ENCODE measurements at regions not wholly inside any gene's neighbourhood (a gene's known extent, or its start where the extent isn't known, plus 50 kb on each side); places are given as distances from the start of the nearest gene placed in this dataset.

DNA sequence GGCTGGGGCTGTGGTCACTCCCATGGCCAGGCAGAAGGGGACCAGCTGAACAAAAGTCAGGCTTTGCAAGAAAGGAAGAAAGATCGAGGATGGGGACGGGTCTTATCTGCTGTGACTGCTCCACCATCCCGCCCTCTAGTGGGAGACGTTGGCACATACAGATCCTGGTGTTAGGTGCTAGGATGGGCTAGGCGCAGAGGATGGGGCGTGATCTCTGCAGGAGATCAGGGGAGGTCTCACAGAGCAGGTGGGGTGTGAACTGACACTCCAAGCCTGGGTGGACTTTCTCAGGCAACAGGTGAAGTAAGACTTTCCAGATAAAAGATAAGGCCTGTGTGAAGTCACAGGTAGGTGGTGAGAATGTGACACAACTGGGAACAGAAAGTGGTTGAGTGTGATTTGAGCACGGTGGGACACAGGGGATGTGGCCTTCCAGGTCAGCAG is 141.9 kb upstream of the SMAD3 start:
- peak; percentile 82 for DNase-seq (ENCODE audit: low spot score)
- peaks cover 12% of the 10 kb centered on the region for H3K4me1 Mint-ChIP-seq
- no peak overlapping the region for H3K4me3 Mint-ChIP-seq
- no peak overlapping the region for H3K27ac Mint-ChIP-seq
- no peaks in the 10 kb centered on the region for H3K36me3 Mint-ChIP-seq
- ChIA-PET POLR2A (no interaction called here), CTCF (interaction anchor here (0.5 to 2.9 kb wide), 16 partner anchors 8 to 381 kb away, joined by 3 to 16 read pairs (median 4); no protein-coding TSS in a partner anchor)
- ATAC-seq, result peak; percentile 99
- H3K27me3 Mint-ChIP-seq (ENCODE audit: low read depth), result peaks cover 3% of the 10 kb centered on the region; the same call in 1 of the 2 replicates
- TF ChIP-seq SOX15 (CRISPR knock-in tag; IDR thresholded peaks at IDR 0.05), result no peak
- TF ChIP-seq, protein P1, sequence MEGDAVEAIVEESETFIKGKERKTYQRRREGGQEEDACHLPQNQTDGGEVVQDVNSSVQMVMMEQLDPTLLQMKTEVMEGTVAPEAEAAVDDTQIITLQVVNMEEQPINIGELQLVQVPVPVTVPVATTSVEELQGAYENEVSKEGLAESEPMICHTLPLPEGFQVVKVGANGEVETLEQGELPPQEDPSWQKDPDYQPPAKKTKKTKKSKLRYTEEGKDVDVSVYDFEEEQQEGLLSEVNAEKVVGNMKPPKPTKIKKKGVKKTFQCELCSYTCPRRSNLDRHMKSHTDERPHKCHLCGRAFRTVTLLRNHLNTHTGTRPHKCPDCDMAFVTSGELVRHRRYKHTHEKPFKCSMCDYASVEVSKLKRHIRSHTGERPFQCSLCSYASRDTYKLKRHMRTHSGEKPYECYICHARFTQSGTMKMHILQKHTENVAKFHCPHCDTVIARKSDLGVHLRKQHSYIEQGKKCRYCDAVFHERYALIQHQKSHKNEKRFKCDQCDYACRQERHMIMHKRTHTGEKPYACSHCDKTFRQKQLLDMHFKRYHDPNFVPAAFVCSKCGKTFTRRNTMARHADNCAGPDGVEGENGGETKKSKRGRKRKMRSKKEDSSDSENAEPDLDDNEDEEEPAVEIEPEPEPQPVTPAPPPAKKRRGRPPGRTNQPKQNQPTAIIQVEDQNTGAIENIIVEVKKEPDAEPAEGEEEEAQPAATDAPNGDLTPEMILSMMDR (IDR thresholded peaks at IDR 0.05), result peak; percentile 53; the same call in 1 of the 2 replicates
- peaks cover 2% of the 10 kb centered on the region for H3K9me3 Mint-ChIP-seq

DNA sequence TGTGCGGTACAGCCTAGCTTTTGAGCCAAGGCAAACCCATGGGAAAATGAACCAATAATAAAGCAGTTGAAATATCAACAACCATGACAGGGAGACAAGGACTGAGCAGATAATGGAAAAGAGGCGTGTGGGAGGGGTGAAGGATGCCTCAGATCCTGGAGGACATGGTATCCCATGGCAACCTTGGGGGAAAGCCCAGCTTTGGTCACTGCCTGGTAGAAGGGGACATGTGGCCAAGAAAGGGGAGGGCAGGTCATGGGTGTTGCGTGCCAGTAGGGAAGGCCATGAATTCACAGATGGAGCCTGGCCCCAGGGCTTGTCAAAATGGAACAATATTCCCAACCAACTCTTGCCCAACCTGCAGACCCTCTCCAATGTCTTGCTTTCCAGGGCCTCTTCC is 140.5 kb upstream of the SMAD3 start:
- H3K4me3 Mint-ChIP-seq, result no peak overlapping the region
- no peaks in the 10 kb centered on the region for H3K9me3 Mint-ChIP-seq
- DNase-seq (ENCODE audit: low spot score), result no peak

DNA sequence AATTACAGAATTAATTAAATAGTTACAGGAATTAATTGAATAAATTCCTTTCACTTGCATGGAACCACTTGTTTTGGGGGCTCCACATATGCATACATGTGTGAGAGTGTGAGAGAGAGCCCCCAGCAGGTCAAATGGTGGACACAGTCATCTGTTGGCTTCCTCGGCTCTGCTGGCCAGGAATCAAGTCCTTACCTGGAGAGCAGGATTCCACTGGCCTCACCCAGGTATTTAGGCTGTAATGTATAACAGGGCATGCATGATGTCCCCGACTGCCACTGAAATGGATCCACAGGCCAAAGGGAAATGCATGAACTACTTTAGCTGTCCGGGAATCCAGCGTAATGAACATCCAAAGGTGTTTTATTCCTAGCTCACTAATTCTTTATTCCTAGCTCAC is 139.7 kb upstream of the SMAD3 start:
- Mint-ChIP-seq H3K9me3 (no peaks in the 10 kb centered on the region), H3K4me3 (no peak overlapping the region), H3K27me3 (ENCODE audit: low read depth) (peaks cover 3% of the 10 kb centered on the region; the same call in 1 of the 2 replicates), H3K27ac (no peak overlapping the region), H3K4me1 (peaks cover 13% of the 10 kb centered on the region), H3K36me3 (no peaks in the 10 kb centered on the region)
- DNase-seq (ENCODE audit: low spot score) (no peak), ATAC-seq (no peak)
- CTCF ChIA-PET, result interaction anchor here (0.7 kb wide), 1 partner anchor 218 kb away, joined by 4 read pairs; no protein-coding TSS in a partner anchor
- TF ChIP-seq TP53 (CRISPR knock-in tag; IDR thresholded peaks at IDR 0.05) (no peak), CBFB (CRISPR knock-in tag; IDR thresholded peaks at IDR 0.05; ENCODE audit: low read depth) (no peak), RELA (CRISPR knock-in tag; IDR thresholded peaks at IDR 0.05; ENCODE audit: borderline replicate concordance) (no peak), CREB1 (CRISPR knock-in tag; IDR thresholded peaks at IDR 0.05) (no peak), SOX15 (CRISPR knock-in tag; IDR thresholded peaks at IDR 0.05) (no peak), SMAD4 (CRISPR knock-in tag; IDR thresholded peaks at IDR 0.05) (no peak), ZNF263 (CRISPR knock-in tag; IDR thresholded peaks at IDR 0.05; ENCODE audit: low read depth) (no peak), EMX1 (CRISPR knock-in tag; IDR thresholded peaks at IDR 0.05) (no peak)
- TF ChIP-seq, protein P2, sequence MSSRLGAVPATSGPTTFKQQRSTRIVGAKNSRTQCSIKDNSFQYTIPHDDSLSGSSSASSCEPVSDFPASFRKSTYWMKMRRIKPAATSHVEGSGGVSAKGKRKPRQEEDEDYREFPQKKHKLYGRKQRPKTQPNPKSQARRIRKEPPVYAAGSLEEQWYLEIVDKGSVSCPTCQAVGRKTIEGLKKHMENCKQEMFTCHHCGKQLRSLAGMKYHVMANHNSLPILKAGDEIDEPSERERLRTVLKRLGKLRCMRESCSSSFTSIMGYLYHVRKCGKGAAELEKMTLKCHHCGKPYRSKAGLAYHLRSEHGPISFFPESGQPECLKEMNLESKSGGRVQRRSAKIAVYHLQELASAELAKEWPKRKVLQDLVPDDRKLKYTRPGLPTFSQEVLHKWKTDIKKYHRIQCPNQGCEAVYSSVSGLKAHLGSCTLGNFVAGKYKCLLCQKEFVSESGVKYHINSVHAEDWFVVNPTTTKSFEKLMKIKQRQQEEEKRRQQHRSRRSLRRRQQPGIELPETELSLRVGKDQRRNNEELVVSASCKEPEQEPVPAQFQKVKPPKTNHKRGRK (CRISPR knock-in tag; IDR thresholded peaks at IDR 0.05; ENCODE audit: borderline replicate concordance), result no peak
- TF ChIP-seq, protein P3, sequence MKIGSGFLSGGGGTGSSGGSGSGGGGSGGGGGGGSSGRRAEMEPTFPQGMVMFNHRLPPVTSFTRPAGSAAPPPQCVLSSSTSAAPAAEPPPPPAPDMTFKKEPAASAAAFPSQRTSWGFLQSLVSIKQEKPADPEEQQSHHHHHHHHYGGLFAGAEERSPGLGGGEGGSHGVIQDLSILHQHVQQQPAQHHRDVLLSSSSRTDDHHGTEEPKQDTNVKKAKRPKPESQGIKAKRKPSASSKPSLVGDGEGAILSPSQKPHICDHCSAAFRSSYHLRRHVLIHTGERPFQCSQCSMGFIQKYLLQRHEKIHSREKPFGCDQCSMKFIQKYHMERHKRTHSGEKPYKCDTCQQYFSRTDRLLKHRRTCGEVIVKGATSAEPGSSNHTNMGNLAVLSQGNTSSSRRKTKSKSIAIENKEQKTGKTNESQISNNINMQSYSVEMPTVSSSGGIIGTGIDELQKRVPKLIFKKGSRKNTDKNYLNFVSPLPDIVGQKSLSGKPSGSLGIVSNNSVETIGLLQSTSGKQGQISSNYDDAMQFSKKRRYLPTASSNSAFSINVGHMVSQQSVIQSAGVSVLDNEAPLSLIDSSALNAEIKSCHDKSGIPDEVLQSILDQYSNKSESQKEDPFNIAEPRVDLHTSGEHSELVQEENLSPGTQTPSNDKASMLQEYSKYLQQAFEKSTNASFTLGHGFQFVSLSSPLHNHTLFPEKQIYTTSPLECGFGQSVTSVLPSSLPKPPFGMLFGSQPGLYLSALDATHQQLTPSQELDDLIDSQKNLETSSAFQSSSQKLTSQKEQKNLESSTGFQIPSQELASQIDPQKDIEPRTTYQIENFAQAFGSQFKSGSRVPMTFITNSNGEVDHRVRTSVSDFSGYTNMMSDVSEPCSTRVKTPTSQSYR (CRISPR knock-in tag; IDR thresholded peaks at IDR 0.05), result no peak
- POLR2A ChIA-PET, result no interaction called here

More for the DNA sequence above, 140.5 kb upstream of the SMAD3 start:
- CTCF ChIA-PET, result no interaction called here
- no peak for ATAC-seq
- POLR2A ChIA-PET, result no interaction called here
- TF ChIP-seq, protein P4, sequence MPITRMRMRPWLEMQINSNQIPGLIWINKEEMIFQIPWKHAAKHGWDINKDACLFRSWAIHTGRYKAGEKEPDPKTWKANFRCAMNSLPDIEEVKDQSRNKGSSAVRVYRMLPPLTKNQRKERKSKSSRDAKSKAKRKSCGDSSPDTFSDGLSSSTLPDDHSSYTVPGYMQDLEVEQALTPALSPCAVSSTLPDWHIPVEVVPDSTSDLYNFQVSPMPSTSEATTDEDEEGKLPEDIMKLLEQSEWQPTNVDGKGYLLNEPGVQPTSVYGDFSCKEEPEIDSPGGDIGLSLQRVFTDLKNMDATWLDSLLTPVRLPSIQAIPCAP (CRISPR knock-in tag; IDR thresholded peaks at IDR 0.05), result no peak
- TF ChIP-seq, protein P5, sequence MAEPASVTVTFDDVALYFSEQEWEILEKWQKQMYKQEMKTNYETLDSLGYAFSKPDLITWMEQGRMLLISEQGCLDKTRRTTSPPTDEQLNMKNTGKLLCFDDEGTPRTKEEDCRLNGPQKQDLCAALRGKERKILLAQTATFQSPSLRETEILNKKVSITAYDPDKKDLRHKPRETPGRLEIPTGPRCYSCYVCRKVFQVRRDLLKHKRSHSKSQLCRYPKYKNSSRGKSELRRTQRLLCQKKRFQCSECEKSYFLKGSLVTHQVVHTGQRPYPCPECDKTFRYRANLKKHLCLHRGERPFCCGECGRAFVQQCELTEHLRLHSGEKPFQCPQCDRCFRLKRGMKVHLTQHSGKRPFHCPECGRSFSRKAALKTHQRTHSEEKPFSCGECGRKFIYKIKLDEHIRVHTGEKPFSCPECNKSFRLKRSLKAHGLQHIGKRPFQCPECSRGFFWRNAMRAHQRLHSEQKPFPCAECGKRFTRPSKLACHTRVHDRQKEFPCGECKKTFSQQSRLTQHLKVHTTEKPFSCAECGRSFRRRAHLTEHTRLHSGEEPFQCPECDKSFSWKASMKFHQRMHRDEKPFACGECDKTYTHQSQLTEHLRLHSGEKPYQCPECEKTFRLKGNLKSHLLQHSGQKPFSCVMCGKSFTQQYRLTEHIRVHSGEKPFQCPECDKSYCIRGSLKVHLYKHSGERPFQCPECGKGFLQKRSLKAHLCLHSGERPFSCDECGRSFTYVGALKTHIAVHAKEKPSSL (CRISPR knock-in tag; conservative IDR thresholded peaks at IDR 0.05), result no peak
- TF ChIP-seq TP53 (CRISPR knock-in tag; IDR thresholded peaks at IDR 0.05) (no peak), ESRRA (CRISPR knock-in tag; IDR thresholded peaks at IDR 0.05; ENCODE audit: borderline replicate concordance) (no peak), ZNF423 (CRISPR knock-in tag; IDR thresholded peaks at IDR 0.05) (no peak), ZBTB21 (CRISPR knock-in tag; IDR thresholded peaks at IDR 0.05; ENCODE audit: borderline replicate concordance) (no peak), SMAD4 (CRISPR knock-in tag; IDR thresholded peaks at IDR 0.05) (no peak)
- TF ChIP-seq, protein P6, sequence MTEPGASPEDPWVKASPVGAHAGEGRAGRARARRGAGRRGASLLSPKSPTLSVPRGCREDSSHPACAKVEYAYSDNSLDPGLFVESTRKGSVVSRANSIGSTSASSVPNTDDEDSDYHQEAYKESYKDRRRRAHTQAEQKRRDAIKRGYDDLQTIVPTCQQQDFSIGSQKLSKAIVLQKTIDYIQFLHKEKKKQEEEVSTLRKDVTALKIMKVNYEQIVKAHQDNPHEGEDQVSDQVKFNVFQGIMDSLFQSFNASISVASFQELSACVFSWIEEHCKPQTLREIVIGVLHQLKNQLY (CRISPR knock-in tag; IDR thresholded peaks at IDR 0.05), result no peak
- TF ChIP-seq, protein P7, sequence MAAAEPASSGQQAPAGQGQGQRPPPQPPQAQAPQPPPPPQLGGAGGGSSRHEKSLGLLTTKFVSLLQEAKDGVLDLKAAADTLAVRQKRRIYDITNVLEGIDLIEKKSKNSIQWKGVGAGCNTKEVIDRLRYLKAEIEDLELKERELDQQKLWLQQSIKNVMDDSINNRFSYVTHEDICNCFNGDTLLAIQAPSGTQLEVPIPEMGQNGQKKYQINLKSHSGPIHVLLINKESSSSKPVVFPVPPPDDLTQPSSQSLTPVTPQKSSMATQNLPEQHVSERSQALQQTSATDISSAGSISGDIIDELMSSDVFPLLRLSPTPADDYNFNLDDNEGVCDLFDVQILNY (CRISPR knock-in tag; IDR thresholded peaks at IDR 0.05), result no peak
- no peaks in the 10 kb centered on the region for H3K36me3 Mint-ChIP-seq
- no peak overlapping the region for H3K27ac Mint-ChIP-seq
- peaks cover 13% of the 10 kb centered on the region for H3K4me1 Mint-ChIP-seq
- peaks cover 3% of the 10 kb centered on the region; the same call in 1 of the 2 replicates for H3K27me3 Mint-ChIP-seq (ENCODE audit: low read depth)
